Upper lobe of left lung (tissue), 6 donors: ENCODE measurements at regions not wholly inside any gene's neighbourhood (a gene's known extent, or its start where the extent isn't known, plus 50 kb on each side); places are given as distances from the start of the nearest gene placed in this dataset.

Source experiments
- ATAC-seq, 2 donors: fragments of 200-7000 bp; cut with Tn5 transposase; one replicate each; pipeline ENCODE4 v1.9.1; 2022; ENCODE audit warnings: mild to moderate bottlenecking in 2 of 2, moderate library complexity in 2 of 2; ENCODE audit not compliant: low FRiP score in 2 of 2
- DNase-seq, 2 donors: peaks; one replicate each; pipeline ENCODE4 v3.0.0-alpha.2; 2019 to 2020
- H3K27ac ChIP-seq, 4 donors: fragments of 200-600 bp; sonication (generic); one replicate each; pipeline ENCODE4 v1.5.1; 2016 to 2019
- H3K27me3 ChIP-seq, 4 donors: fragments of 200-600 bp; sonication (generic); one replicate each; pipeline ENCODE4 v1.5.1; 2017 to 2019
- H3K36me3 ChIP-seq, 4 donors: fragments of 200-600 bp; sonication (generic); one replicate each; pipeline ENCODE4 v1.5.1; 2016 to 2019
- H3K4me1 ChIP-seq, 4 donors: fragments of 200-600 bp; sonication (generic); one replicate each; pipeline ENCODE4 v1.5.1; 2018 to 2019
- H3K4me3 ChIP-seq, 4 donors: fragments of 200-600 bp; sonication (generic); one replicate each; pipeline ENCODE4 v1.5.1; 2017 to 2019; ENCODE audit warnings: mild to moderate bottlenecking in 2 of 4, moderate library complexity in 1 of 4
- H3K9me3 ChIP-seq, 4 donors: fragments of 200-600 bp; sonication (generic); one replicate each; pipeline ENCODE4 v1.5.1; 2018 to 2019
- EP300 ChIP-seq, 4 donors: sonication (generic); formaldehyde crosslinking; IDR thresholded peaks; one replicate each; pipeline ENCODE4 v1.5.1; 2017; ENCODE audit warnings: antibody characterized with exemption in 4 of 4, control low read depth in 2 of 4
- POLR2A ChIP-seq, 4 donors: fragments of 450-650 bp; IDR thresholded peaks; one replicate each; pipeline ENCODE4 v1.5.1; 2016 to 2017; ENCODE audit warnings: antibody characterized with exemption in 4 of 4, mild to moderate bottlenecking in 2 of 4
- POLR2AphosphoS5 ChIP-seq, 2 donors: sonication (generic); formaldehyde crosslinking; IDR thresholded peaks; one replicate each; pipeline ENCODE4 v1.5.1; 2017; ENCODE audit warnings: antibody characterized with exemption in 2 of 2
- WGBS, 2 donors: methylation state at CpG; one replicate each; pipeline ENCODE4 v1.1.5; 2017 to 2018; 5-methylcytosine and 5-hydroxymethylcytosine counted together
- TF ChIP-seq, protein P1 (sequence below), 6 experiments: fragments of 450-650 bp in 4 of 6; fragments of 200-600 bp in 2 of 6; sonication (generic) in 2 of 6; IDR thresholded peaks; one replicate each; pipeline ENCODE4 v1.5.1; 2016 to 2019; ENCODE audit warnings: antibody characterized with exemption in 6 of 6
- donor health status: DM: no; HTN: no; CAD: no; lungs with moderate emphysema.
- donor health status: DM: no; HTN: yes; CAD: no; lungs with severe emphysema.

DNA sequence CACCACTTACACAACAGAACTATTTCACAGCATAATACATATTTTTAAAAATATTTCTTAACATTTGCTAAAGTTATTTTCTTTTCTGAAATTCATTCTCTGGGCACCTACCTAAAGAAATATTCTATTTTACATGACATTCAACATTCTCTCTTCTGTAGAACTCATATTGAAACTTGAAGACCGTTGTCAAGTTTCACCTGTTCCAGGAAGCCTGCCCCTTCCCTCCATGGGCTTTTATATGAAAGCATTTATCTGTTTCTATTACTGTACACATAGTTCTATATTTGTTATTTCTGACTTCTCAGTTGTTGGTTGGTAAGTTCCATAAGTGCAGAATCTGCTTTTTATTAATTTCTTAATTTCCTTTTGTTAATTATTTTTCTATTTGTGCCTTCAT lies 204.3 kb upstream of the ALCAM start:
- H3K4me3 ChIP-seq, result no peak overlapping the region
- no peaks in the 10 kb centered on the region for H3K36me3 ChIP-seq
- 74 to 88% methylated on average over 1 of the region's 1 CpG for WGBS, 2 donors
- no peaks in the 10 kb centered on the region for H3K4me1 ChIP-seq
- no peaks in the 10 kb centered on the region for H3K27me3 ChIP-seq
- no peak for ATAC-seq
- no peak for TF ChIP-seq POLR2A (IDR thresholded peaks at IDR 0.05)
- TF ChIP-seq, protein P1, sequence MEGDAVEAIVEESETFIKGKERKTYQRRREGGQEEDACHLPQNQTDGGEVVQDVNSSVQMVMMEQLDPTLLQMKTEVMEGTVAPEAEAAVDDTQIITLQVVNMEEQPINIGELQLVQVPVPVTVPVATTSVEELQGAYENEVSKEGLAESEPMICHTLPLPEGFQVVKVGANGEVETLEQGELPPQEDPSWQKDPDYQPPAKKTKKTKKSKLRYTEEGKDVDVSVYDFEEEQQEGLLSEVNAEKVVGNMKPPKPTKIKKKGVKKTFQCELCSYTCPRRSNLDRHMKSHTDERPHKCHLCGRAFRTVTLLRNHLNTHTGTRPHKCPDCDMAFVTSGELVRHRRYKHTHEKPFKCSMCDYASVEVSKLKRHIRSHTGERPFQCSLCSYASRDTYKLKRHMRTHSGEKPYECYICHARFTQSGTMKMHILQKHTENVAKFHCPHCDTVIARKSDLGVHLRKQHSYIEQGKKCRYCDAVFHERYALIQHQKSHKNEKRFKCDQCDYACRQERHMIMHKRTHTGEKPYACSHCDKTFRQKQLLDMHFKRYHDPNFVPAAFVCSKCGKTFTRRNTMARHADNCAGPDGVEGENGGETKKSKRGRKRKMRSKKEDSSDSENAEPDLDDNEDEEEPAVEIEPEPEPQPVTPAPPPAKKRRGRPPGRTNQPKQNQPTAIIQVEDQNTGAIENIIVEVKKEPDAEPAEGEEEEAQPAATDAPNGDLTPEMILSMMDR (IDR thresholded peaks at IDR 0.05), result no peak
- TF ChIP-seq POLR2AphosphoS5 (IDR thresholded peaks at IDR 0.05), result no peak
- TF ChIP-seq EP300 (IDR thresholded peaks at IDR 0.05), result no peak
- no peak for DNase-seq
- H3K27ac ChIP-seq, result no peak overlapping the region
- no peaks in the 10 kb centered on the region for H3K9me3 ChIP-seq

GRCh38 chr3:105166893-105167292 lies 199.8 kb upstream of the ALCAM start:
- H3K9me3 ChIP-seq, result no peaks in the 10 kb centered on the region
- no peaks in the 10 kb centered on the region for H3K27me3 ChIP-seq
- no peak for TF ChIP-seq POLR2AphosphoS5 (IDR thresholded peaks at IDR 0.05)
- no peak for TF ChIP-seq POLR2A (IDR thresholded peaks at IDR 0.05)
- no peak for TF ChIP-seq EP300 (IDR thresholded peaks at IDR 0.05)
- TF ChIP-seq, protein P1 (IDR thresholded peaks at IDR 0.05), result no peak
- H3K4me3 ChIP-seq, result no peak overlapping the region
- no peaks in the 10 kb centered on the region for H3K36me3 ChIP-seq
- H3K4me1 ChIP-seq, result no peaks in the 10 kb centered on the region
- WGBS, 2 donors, result 61 to 65% methylated on average over 1 of the region's 1 CpG
- no peak overlapping the region for H3K27ac ChIP-seq
- DNase-seq (no peak), ATAC-seq (no peak)

DNA sequence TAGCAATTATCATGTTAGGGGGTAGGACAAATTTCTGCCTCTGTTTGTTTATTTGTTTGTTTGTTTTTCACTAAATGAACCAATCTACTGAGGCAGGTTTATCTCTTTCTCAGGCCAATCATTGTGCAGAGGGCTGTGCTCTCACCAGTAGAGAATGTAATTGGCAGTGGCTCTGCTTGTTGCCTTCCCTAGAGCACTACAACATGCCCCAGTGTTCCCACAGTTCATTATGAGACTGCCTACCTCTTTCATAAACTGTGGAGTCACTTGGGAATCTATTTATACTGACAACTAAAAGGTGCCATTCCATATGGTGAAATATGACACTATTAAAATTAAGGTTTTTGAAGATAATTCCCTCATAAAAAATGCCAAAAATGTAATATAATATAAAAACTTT lies 196.3 kb upstream of the ALCAM start:
- no peak overlapping the region for H3K4me3 ChIP-seq
- H3K36me3 ChIP-seq, result no peaks in the 10 kb centered on the region
- H3K27me3 ChIP-seq, result no peaks in the 10 kb centered on the region
- no peak for TF ChIP-seq EP300 (IDR thresholded peaks at IDR 0.05)
- TF ChIP-seq POLR2AphosphoS5 (IDR thresholded peaks at IDR 0.05), result no peak
- TF ChIP-seq, protein P1 (IDR thresholded peaks at IDR 0.05), result no peak
- TF ChIP-seq POLR2A (IDR thresholded peaks at IDR 0.05), result no peak
- ATAC-seq (no peak), DNase-seq (no peak)
- no peak overlapping the region for H3K27ac ChIP-seq
- no peaks in the 10 kb centered on the region for H3K9me3 ChIP-seq
- no peaks in the 10 kb centered on the region for H3K4me1 ChIP-seq

GRCh38 chr3:105174017-105174615 lies 192.6 kb upstream of the ALCAM start:
- ATAC-seq, result no peak
- no peak for TF ChIP-seq EP300 (IDR thresholded peaks at IDR 0.05)
- TF ChIP-seq, protein P1 (IDR thresholded peaks at IDR 0.05), result no peak
- TF ChIP-seq POLR2AphosphoS5 (IDR thresholded peaks at IDR 0.05), result no peak
- Histone ChIP-seq H3K4me1 (no peaks in the 10 kb centered on the region), H3K36me3 (no peaks in the 10 kb centered on the region), H3K27me3 (no peaks in the 10 kb centered on the region), H3K4me3 (no peak overlapping the region), H3K9me3 (no peaks in the 10 kb centered on the region), H3K27ac (no peak overlapping the region)
- 81 to 84% methylated on average over 4 of the region's 4 CpGs for WGBS, 2 donors
- DNase-seq, result no peak

DNA sequence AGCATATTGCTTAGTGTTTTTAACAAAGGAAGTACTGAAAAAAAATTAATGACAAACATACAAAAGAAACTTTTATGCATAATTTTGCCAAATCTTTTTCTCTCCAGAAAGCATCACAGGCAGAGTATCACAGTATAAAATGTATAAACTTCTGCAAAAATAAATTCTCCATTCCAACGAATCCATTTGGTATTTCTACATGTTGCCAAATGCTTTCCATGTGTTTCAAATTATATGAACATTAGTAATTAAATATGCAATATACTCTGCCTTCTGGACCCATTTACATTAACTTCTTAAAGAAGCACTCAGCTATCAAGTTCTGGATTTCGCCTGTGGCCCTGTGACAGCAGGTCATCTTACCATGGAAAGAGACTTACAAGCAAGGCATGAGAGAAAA lies 189.1 kb upstream of the ALCAM start:
- no peak for ATAC-seq

More for the DNA sequence above, 189.1 kb upstream of the ALCAM start:
- H3K27ac ChIP-seq, result no peak overlapping the region
- H3K9me3 ChIP-seq, result no peaks in the 10 kb centered on the region
- no peaks in the 10 kb centered on the region for H3K36me3 ChIP-seq
- H3K4me3 ChIP-seq, result no peak overlapping the region
- no peaks in the 10 kb centered on the region for H3K27me3 ChIP-seq
- WGBS, 2 donors, result 78 to 80% methylated on average over 2 of the region's 2 CpGs
- DNase-seq, result no peak
- no peaks in the 10 kb centered on the region for H3K4me1 ChIP-seq
- no peak for TF ChIP-seq EP300 (IDR thresholded peaks at IDR 0.05)
- no peak for TF ChIP-seq POLR2AphosphoS5 (IDR thresholded peaks at IDR 0.05)
- no peak for TF ChIP-seq POLR2A (IDR thresholded peaks at IDR 0.05)
- TF ChIP-seq, protein P1 (IDR thresholded peaks at IDR 0.05), result no peak
